Endothelial cell (in vitro differentiated cells): ENCODE measurements at regions not wholly inside any gene's neighbourhood (a gene's known extent, or its start where the extent isn't known, plus 50 kb on each side); places are given as distances from the start of the nearest gene placed in this dataset.

Source experiments
- DNase-seq: peaks from one replicate; pipeline ENCODE4 v3.0.0; 2021; ENCODE audit warnings: low spot score
- H3K27ac Mint-ChIP-seq: one replicate; pipeline ENCODE4 v1.8.0; 2021; ENCODE audit warnings: mixed read lengths, inconsistent platforms; ENCODE audit not compliant: unreplicated experiment
- H3K27me3 Mint-ChIP-seq: one replicate; pipeline ENCODE4 v1.8.0; 2021; ENCODE audit warnings: mild to moderate bottlenecking, moderate library complexity, mixed read lengths, inconsistent platforms; ENCODE audit not compliant: unreplicated experiment
- H3K36me3 Mint-ChIP-seq: one replicate; pipeline ENCODE4 v1.8.0; 2021; ENCODE audit warnings: mild to moderate bottlenecking, low read depth, mixed read lengths, inconsistent platforms; ENCODE audit not compliant: unreplicated experiment
- H3K4me1 Mint-ChIP-seq: one replicate; pipeline ENCODE4 v1.8.0; 2021; ENCODE audit warnings: mild to moderate bottlenecking, mixed read lengths, inconsistent platforms; ENCODE audit not compliant: unreplicated experiment
- H3K4me3 Mint-ChIP-seq: one replicate; pipeline ENCODE4 v1.8.0; 2021; ENCODE audit warnings: mild to moderate bottlenecking, mixed read lengths, inconsistent platforms; ENCODE audit not compliant: unreplicated experiment
- H3K9me3 Mint-ChIP-seq: one replicate; pipeline ENCODE4 v1.8.0; 2021; ENCODE audit warnings: mixed read lengths, inconsistent platforms; ENCODE audit not compliant: unreplicated experiment
- TF ChIP-seq, protein P1 (sequence below): fragments of 200-600 bp; sonication (generic); IDR thresholded peaks from one replicate; pipeline ENCODE4 v1.5.0; 2021; ENCODE audit warnings: antibody characterized with exemption; ENCODE audit not compliant: unreplicated experiment

DNA sequence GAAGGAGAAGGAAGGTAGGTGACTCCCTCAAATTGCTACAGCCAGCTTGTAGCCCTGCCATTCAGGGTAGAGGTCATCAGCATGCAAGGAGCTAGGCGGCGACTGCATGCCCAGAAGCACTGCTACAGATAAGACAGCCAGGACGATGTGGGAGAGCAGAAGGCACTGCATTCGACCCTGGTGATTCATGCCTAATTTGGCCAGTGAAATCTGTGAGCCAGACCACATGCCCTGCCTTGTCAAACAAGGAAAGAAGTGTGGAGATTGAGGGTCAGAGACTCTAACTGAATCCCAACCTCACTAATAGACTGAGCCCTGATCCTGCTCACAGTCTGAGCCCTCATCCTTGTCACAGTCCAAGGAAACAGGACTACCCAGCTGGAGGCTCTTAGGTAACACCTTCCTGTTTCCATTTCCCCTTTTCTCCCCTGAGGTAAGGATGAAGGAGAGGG is 86.6 kb downstream of the LINGO1 start:
- Mint-ChIP-seq H3K27me3 (peaks cover 4% of the 10 kb centered on the region), H3K27ac (peak overlapping the region; percentile 24), H3K9me3 (no peaks in the 10 kb centered on the region), H3K4me1 (peaks cover 47% of the 10 kb centered on the region), H3K4me3 (peak overlapping the region; percentile 73), H3K36me3 (no peaks in the 10 kb centered on the region)
- DNase-seq: no peak
- TF ChIP-seq, protein P1, sequence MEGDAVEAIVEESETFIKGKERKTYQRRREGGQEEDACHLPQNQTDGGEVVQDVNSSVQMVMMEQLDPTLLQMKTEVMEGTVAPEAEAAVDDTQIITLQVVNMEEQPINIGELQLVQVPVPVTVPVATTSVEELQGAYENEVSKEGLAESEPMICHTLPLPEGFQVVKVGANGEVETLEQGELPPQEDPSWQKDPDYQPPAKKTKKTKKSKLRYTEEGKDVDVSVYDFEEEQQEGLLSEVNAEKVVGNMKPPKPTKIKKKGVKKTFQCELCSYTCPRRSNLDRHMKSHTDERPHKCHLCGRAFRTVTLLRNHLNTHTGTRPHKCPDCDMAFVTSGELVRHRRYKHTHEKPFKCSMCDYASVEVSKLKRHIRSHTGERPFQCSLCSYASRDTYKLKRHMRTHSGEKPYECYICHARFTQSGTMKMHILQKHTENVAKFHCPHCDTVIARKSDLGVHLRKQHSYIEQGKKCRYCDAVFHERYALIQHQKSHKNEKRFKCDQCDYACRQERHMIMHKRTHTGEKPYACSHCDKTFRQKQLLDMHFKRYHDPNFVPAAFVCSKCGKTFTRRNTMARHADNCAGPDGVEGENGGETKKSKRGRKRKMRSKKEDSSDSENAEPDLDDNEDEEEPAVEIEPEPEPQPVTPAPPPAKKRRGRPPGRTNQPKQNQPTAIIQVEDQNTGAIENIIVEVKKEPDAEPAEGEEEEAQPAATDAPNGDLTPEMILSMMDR: no peak

- no peak for DNase-seq
- Mint-ChIP-seq H3K27me3 (peaks cover 4% of the 10 kb centered on the region), H3K9me3 (no peaks in the 10 kb centered on the region), H3K4me1 (peaks cover 50% of the 10 kb centered on the region), H3K36me3 (no peaks in the 10 kb centered on the region), H3K27ac (no peak overlapping the region), H3K4me3 (no peak overlapping the region)
- TF ChIP-seq, protein P1: no peak
These were observed 87.7 kb downstream of the LINGO1 start for GRCh38 chr15:77545058-77545457.

DNA sequence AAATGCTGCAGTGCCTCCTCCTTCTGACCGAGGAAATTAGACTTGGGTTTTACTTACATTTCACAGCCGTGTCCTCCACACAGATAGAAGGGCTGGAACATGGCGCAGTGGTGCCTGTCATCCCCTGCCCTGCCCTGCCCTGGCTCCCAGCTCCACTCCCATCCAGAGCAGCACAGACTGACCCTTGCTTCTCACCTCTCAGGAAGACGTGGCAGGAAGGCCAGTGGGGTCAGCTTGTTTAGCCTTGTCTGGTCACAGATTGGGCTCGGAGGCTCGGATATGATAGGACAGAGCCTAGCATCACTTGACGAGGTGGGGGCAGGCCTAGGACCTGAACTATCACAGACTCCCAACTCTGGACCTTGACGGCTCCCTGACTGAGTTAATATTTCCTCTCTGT is 88.5 kb downstream of the LINGO1 start:
- no peaks in the 10 kb centered on the region for H3K36me3 Mint-ChIP-seq
- H3K9me3 Mint-ChIP-seq: no peaks in the 10 kb centered on the region
- TF ChIP-seq, protein P1: no peak
- no peak overlapping the region for H3K4me3 Mint-ChIP-seq
- no peak for DNase-seq
- H3K27ac Mint-ChIP-seq: no peak overlapping the region
- peaks cover 4% of the 10 kb centered on the region for H3K27me3 Mint-ChIP-seq
- peaks cover 49% of the 10 kb centered on the region for H3K4me1 Mint-ChIP-seq

DNA sequence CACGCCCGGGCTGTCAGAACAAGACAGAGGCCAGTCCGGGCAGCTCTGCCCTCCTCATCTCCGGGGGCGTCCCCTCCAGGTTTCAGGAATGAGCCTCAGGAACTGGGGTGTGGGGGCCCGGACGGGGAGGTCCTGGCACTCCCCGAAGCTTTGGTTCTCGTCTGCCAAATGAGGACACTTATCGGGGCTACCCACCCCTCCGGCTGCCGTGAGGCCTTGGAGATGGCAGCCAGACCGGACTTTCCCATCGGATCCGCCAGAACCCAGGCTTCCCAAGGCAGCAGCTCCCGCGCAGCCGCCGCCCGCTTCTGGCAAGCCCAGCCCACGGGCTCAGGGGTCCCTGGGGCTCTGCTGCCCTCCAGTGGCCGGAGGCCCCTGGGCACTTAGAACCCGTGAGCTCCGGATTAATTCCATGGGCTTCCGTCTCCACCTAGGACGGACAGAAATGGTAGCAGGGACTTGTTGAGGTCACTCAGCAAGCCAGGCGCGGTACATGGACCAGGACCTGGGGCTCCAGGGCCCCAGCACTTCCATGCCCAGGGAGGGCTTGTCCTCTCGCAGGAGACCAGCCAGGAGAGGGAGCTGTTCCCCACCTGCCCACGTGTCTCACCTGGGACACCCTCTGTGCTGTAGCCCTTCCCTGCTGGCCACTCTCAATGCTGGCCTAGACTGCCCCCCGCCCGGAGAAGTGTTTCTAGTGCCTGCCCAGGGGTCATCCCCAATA is 89.4 kb downstream of the LINGO1 start:
- Mint-ChIP-seq H3K4me1 (peaks cover 44% of the 10 kb centered on the region), H3K27me3 (peaks cover 9% of the 10 kb centered on the region), H3K27ac (peak overlapping the region; percentile 18), H3K9me3 (no peaks in the 10 kb centered on the region), H3K36me3 (no peaks in the 10 kb centered on the region), H3K4me3 (no peak overlapping the region)
- DNase-seq: peak; percentile 93
- TF ChIP-seq, protein P1: peak; percentile 94

DNA sequence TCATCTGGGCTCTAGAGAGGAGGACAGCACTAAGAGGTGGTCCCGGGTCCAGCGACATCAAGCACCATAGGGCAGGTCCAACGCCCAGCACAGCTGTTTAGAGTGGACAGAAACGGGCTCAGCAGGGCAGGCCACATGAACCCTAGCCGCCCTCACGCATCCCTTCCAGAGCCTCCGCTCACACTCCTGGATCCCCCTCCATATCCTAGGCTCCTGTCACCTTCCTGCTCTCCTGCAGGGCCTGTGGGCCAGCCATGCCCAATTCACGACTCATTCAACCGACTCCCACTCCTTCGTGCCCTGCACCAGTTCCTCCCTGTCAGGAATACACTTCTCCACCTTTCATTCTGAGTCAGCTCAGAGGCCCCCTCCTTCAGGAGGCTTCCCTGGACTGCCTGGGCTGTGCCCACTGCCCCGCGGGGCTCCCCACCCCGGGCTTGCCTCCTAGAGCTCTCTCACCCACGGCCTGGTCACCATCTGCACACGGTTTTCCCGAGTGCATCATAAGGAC is 90.2 kb downstream of the LINGO1 start:
- no peaks in the 10 kb centered on the region for H3K9me3 Mint-ChIP-seq
- no peak overlapping the region for H3K27ac Mint-ChIP-seq
- no peak for DNase-seq
- TF ChIP-seq, protein P1: no peak
- H3K27me3 Mint-ChIP-seq: peaks cover 9% of the 10 kb centered on the region
- H3K4me3 Mint-ChIP-seq: no peak overlapping the region
- H3K4me1 Mint-ChIP-seq: peaks cover 42% of the 10 kb centered on the region
- H3K36me3 Mint-ChIP-seq: no peaks in the 10 kb centered on the region
